Body of pancreas (tissue), 4 donors: ENCODE measurements at regions not wholly inside any gene's neighbourhood (a gene's known extent, or its start where the extent isn't known, plus 50 kb on each side); places are given as distances from the start of the nearest gene placed in this dataset.

ENCODE experiments used
- POLR2A ChIP-seq, 3 donors: fragments of 450-650 bp; IDR thresholded peaks; one replicate each; pipeline ENCODE4 v1.6.1; 2016; ENCODE audit warnings: antibody characterized with exemption in 3 of 3, mild to moderate bottlenecking in 2 of 3
- TF ChIP-seq, protein P1 (sequence below), 7 experiments: fragments of 450-650 bp in 4 of 7; fragments of 200-600 bp in 3 of 7; sonication (generic) in 3 of 7; IDR thresholded peaks; one replicate each; pipeline ENCODE4 v1.5.1; 2016 to 2019; ENCODE audit warnings: antibody characterized with exemption in 7 of 7

DNA sequence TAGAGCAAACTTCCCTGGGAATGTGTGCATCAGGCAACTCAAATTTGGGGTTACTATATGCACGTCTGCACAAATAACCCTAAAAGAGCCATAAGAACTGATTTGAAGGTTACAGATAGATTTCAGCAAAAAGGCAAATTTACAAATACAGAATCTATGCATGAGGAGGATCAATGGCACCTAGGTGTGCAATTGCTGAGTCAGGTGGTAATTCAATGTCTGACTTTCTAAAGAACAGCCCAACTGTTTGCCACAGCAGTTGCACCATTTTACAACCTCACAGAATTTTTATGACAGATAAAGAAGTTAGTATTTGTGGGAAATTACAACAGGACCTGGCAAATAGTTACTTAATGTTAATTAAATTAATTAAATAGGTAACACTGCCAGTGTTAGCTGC lies 405.5 kb downstream of the TMEM114 start:
- TF ChIP-seq, protein P1, sequence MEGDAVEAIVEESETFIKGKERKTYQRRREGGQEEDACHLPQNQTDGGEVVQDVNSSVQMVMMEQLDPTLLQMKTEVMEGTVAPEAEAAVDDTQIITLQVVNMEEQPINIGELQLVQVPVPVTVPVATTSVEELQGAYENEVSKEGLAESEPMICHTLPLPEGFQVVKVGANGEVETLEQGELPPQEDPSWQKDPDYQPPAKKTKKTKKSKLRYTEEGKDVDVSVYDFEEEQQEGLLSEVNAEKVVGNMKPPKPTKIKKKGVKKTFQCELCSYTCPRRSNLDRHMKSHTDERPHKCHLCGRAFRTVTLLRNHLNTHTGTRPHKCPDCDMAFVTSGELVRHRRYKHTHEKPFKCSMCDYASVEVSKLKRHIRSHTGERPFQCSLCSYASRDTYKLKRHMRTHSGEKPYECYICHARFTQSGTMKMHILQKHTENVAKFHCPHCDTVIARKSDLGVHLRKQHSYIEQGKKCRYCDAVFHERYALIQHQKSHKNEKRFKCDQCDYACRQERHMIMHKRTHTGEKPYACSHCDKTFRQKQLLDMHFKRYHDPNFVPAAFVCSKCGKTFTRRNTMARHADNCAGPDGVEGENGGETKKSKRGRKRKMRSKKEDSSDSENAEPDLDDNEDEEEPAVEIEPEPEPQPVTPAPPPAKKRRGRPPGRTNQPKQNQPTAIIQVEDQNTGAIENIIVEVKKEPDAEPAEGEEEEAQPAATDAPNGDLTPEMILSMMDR (IDR thresholded peaks at IDR 0.05) = no peak
- TF ChIP-seq POLR2A (IDR thresholded peaks at IDR 0.05) = no peak
